Neural cell (in vitro differentiated cells): ENCODE measurements at regions not wholly inside any gene's neighbourhood (a gene's known extent, or its start where the extent isn't known, plus 50 kb on each side); places are given as distances from the start of the nearest gene placed in this dataset.

Experiments
- H2AFZ ChIP-seq: fragments of 200-600, 300-800 bp; sonication (generic), shearing (Covaris generic); 2 replicates; pipeline ENCODE4 v1.6.0; 2014; ENCODE audit warnings: low read depth, mild to moderate bottlenecking, antibody characterized with exemption, low read length, moderate library complexity
- H3F3A ChIP-seq: fragments of 200-600 bp; shearing (Covaris generic); 2 replicates; pipeline ENCODE4 v1.6.1; 2016; ENCODE audit warnings: mild to moderate bottlenecking, moderate library complexity, mixed read lengths, antibody characterized with exemption, low read length; ENCODE audit not compliant: insufficient read depth, poor library complexity, severe bottlenecking
- H3K27ac ChIP-seq: fragments of 200-600, 300-800 bp; sonication (generic), shearing (Covaris generic); 2 replicates; pipeline ENCODE4 v1.5.1; 2014; ENCODE audit warnings: mild to moderate bottlenecking, low read length, moderate library complexity
- H3K27me3 ChIP-seq: fragments of 300-800, 200-600 bp; sonication (generic), shearing (Covaris generic); 2 replicates; pipeline ENCODE4 v1.6.0; 2014; ENCODE audit warnings: mild to moderate bottlenecking, low read depth, low read length, moderate library complexity; ENCODE audit not compliant: insufficient read depth
- H3K36me3 ChIP-seq: fragments of 300-800, 200-600 bp; sonication (generic), shearing (Covaris generic); 2 replicates; pipeline ENCODE4 v1.5.1; 2014; ENCODE audit warnings: mild to moderate bottlenecking, antibody characterized with exemption, low read length, moderate library complexity; ENCODE audit not compliant: insufficient read depth
- H3K4me2 ChIP-seq: fragments of 300-800, 200-600 bp; sonication (generic), shearing (Covaris generic); 2 replicates; pipeline ENCODE4 v1.6.0; 2014; ENCODE audit warnings: mild to moderate bottlenecking, low read length
- H3K4me3 ChIP-seq: fragments of 300-800, 200-600 bp; sonication (generic), shearing (Covaris generic); 2 replicates; pipeline ENCODE4 v1.5.1; 2014; ENCODE audit warnings: mild to moderate bottlenecking, low read length, moderate library complexity
- H3K79me2 ChIP-seq: fragments of 200-600 bp; shearing (Covaris generic); replicated peaks from 2 replicates; pipeline ENCODE4 v1.6.0; 2014; ENCODE audit warnings: mild to moderate bottlenecking, low read length, moderate library complexity; ENCODE audit not compliant: insufficient read depth
- H3K9ac ChIP-seq: fragments of 300-800, 200-600 bp; sonication (generic), shearing (Covaris generic); 2 replicates; pipeline ENCODE4 v1.6.1; 2016; ENCODE audit warnings: mild to moderate bottlenecking, low read length, mixed read lengths
- H3K9me2 ChIP-seq: fragments of 200-600 bp; shearing (Covaris generic); 2 replicates; pipeline ENCODE4 v1.6.1; 2016; ENCODE audit warnings: mild to moderate bottlenecking, low read length, mixed read lengths; ENCODE audit not compliant: insufficient read depth
- H3K9me3 ChIP-seq: fragments of 200-600, 300-800 bp; sonication (generic), shearing (Covaris generic); 2 replicates; pipeline ENCODE4 v1.6.1; 2016; ENCODE audit warnings: mild to moderate bottlenecking, mixed run types, low read length, moderate library complexity, mixed read lengths
- H4K20me1 ChIP-seq: fragments of 200-600 bp; shearing (Covaris generic); 2 replicates; pipeline ENCODE4 v1.6.1; 2016; ENCODE audit warnings: mild to moderate bottlenecking, mixed run types; ENCODE audit not compliant: insufficient read depth
- EP300 ChIP-seq: fragments of 450-650 bp; conservative IDR thresholded peaks from 2 replicates; pipeline ENCODE4 v1.6.1; 2014; ENCODE audit warnings: antibody characterized with exemption, mild to moderate bottlenecking, moderate library complexity; ENCODE audit not compliant: poor library complexity, severe bottlenecking
- EZH2 ChIP-seq: fragments of 200-600, 300-800 bp; shearing (Covaris generic), sonication (generic); IDR thresholded peaks from 2 replicates; pipeline ENCODE4 v1.6.1; 2014; ENCODE audit warnings: antibody characterized with exemption, low read length, borderline replicate concordance, mild to moderate bottlenecking; ENCODE audit not compliant: insufficient read depth, poor library complexity, severe bottlenecking
- MXI1 ChIP-seq: fragments of 450-650 bp; conservative IDR thresholded peaks from 2 replicates; pipeline ENCODE4 v1.6.1; 2014; ENCODE audit warnings: antibody characterized with exemption, mild to moderate bottlenecking; ENCODE audit not compliant: poor library complexity, severe bottlenecking
- POLR2AphosphoS5 ChIP-seq: IDR thresholded peaks from 2 replicates; pipeline ENCODE4 v1.6.1; 2012
- RAD21 ChIP-seq: fragments of 450-650 bp; conservative IDR thresholded peaks from 2 replicates; pipeline ENCODE4 v1.6.1; 2014; ENCODE audit warnings: antibody characterized with exemption, mild to moderate bottlenecking, moderate library complexity
- SMC3 ChIP-seq: fragments of 450-650 bp; conservative IDR thresholded peaks from 2 replicates; pipeline ENCODE4 v1.6.1; 2014; ENCODE audit warnings: antibody characterized with exemption, mild to moderate bottlenecking, moderate library complexity; ENCODE audit not compliant: poor library complexity
- TAF1 ChIP-seq: IDR thresholded peaks from 2 replicates; pipeline ENCODE4 v1.6.1; 2012; ENCODE audit warnings: low read depth
- TF ChIP-seq, protein P1 (sequence below): IDR thresholded peaks from 2 replicates; pipeline ENCODE4 v1.6.1; 2012; ENCODE audit warnings: borderline replicate concordance
- TF ChIP-seq, protein P2 (sequence below): fragments of 450-650 bp; IDR thresholded peaks from 2 replicates; pipeline ENCODE4 v1.5.1; 2014; ENCODE audit warnings: antibody characterized with exemption, mild to moderate bottlenecking, moderate library complexity; ENCODE audit not compliant: poor library complexity, severe bottlenecking

GRCh38 chr3:154011036-154011435 lies 110.2 kb upstream of the ARHGEF26 start (continued):
- TF ChIP-seq SMC3 (no peak), EZH2 (no peak)

- Histone ChIP-seq H3K36me3 (no peaks in the 10 kb centered on the region), H2AFZ (no peak overlapping the region), H3K4me2 (no peak overlapping the region), H3K9ac (no peak overlapping the region), H4K20me1 (no peaks in the 10 kb centered on the region), H3K4me3 (no peak overlapping the region), H3K79me2 (no peaks in the 10 kb centered on the region), H3K27ac (no peak overlapping the region), H3K9me2 (no peaks in the 10 kb centered on the region), H3F3A (no peaks in the 10 kb centered on the region), H3K27me3 (no peaks in the 10 kb centered on the region), H3K9me3 (no peaks in the 10 kb centered on the region)
- no peak for TF ChIP-seq TAF1
- no peak for TF ChIP-seq EP300
- TF ChIP-seq POLR2AphosphoS5: no peak
- TF ChIP-seq SMC3: no peak
- no peak for TF ChIP-seq RAD21
- no peak for TF ChIP-seq MXI1
- TF ChIP-seq EZH2: no peak
- TF ChIP-seq, protein P1, sequence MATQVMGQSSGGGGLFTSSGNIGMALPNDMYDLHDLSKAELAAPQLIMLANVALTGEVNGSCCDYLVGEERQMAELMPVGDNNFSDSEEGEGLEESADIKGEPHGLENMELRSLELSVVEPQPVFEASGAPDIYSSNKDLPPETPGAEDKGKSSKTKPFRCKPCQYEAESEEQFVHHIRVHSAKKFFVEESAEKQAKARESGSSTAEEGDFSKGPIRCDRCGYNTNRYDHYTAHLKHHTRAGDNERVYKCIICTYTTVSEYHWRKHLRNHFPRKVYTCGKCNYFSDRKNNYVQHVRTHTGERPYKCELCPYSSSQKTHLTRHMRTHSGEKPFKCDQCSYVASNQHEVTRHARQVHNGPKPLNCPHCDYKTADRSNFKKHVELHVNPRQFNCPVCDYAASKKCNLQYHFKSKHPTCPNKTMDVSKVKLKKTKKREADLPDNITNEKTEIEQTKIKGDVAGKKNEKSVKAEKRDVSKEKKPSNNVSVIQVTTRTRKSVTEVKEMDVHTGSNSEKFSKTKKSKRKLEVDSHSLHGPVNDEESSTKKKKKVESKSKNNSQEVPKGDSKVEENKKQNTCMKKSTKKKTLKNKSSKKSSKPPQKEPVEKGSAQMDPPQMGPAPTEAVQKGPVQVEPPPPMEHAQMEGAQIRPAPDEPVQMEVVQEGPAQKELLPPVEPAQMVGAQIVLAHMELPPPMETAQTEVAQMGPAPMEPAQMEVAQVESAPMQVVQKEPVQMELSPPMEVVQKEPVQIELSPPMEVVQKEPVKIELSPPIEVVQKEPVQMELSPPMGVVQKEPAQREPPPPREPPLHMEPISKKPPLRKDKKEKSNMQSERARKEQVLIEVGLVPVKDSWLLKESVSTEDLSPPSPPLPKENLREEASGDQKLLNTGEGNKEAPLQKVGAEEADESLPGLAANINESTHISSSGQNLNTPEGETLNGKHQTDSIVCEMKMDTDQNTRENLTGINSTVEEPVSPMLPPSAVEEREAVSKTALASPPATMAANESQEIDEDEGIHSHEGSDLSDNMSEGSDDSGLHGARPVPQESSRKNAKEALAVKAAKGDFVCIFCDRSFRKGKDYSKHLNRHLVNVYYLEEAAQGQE: no peak
- TF ChIP-seq, protein P2, sequence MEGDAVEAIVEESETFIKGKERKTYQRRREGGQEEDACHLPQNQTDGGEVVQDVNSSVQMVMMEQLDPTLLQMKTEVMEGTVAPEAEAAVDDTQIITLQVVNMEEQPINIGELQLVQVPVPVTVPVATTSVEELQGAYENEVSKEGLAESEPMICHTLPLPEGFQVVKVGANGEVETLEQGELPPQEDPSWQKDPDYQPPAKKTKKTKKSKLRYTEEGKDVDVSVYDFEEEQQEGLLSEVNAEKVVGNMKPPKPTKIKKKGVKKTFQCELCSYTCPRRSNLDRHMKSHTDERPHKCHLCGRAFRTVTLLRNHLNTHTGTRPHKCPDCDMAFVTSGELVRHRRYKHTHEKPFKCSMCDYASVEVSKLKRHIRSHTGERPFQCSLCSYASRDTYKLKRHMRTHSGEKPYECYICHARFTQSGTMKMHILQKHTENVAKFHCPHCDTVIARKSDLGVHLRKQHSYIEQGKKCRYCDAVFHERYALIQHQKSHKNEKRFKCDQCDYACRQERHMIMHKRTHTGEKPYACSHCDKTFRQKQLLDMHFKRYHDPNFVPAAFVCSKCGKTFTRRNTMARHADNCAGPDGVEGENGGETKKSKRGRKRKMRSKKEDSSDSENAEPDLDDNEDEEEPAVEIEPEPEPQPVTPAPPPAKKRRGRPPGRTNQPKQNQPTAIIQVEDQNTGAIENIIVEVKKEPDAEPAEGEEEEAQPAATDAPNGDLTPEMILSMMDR: no peak
Observed at GRCh38 chr3:154013736-154014135, 107.5 kb upstream of the ARHGEF26 start.

- H3K79me2 ChIP-seq: no peaks in the 10 kb centered on the region
- H3K9me3 ChIP-seq: no peaks in the 10 kb centered on the region
- H3K9ac ChIP-seq: no peak overlapping the region
- no peak overlapping the region for H3K27ac ChIP-seq
- H2AFZ ChIP-seq: no peak overlapping the region
- no peak overlapping the region for H3K4me3 ChIP-seq
- no peak for TF ChIP-seq TAF1
- no peak for TF ChIP-seq EZH2
- TF ChIP-seq, protein P2: no peak
- TF ChIP-seq, protein P1: no peak
- no peak for TF ChIP-seq EP300
- TF ChIP-seq POLR2AphosphoS5: no peak
- no peak for TF ChIP-seq SMC3
- TF ChIP-seq RAD21: no peak
- TF ChIP-seq MXI1: no peak
- H3F3A ChIP-seq: no peaks in the 10 kb centered on the region
- H4K20me1 ChIP-seq: no peaks in the 10 kb centered on the region
- no peak overlapping the region for H3K4me2 ChIP-seq
- H3K9me2 ChIP-seq: no peaks in the 10 kb centered on the region
- H3K36me3 ChIP-seq: no peaks in the 10 kb centered on the region
- no peaks in the 10 kb centered on the region for H3K27me3 ChIP-seq
Observed at GRCh38 chr3:154015307-154015706, 105.9 kb upstream of the ARHGEF26 start.
